Activated T-cell treated with anti-CD3 and anti-CD28 coated beads, Interleukin-2, amount 50 U/mL, for 72 hours (primary cell): ENCODE measurements at regions not wholly inside any gene's neighbourhood (a gene's known extent, or its start where the extent isn't known, plus 50 kb on each side); places are given as distances from the start of the nearest gene placed in this dataset.
"Not testable (repeated sequence)": the region's sequence is repeated elsewhere in the genome, so short reads cannot be mapped to it uniquely, and the experiment has no call there.

Experiments used
- ATAC-seq, 2 donors: fragments of 150-1000 bp; cut with Tn5 transposase; replicated peaks in 1 of 2; 2 replicates each; pipeline ENCODE4 v1.10.0; 2021; ENCODE audit warnings: moderate library complexity in 2 of 2, mild to moderate bottlenecking in 1 of 2
- DNase-seq, 2 donors: peaks; one replicate each; pipeline ENCODE4 v3.0.0; 2021 to 2022; ENCODE audit warnings: mixed read lengths in 1 of 2
- H3K27ac Mint-ChIP-seq: one replicate; pipeline ENCODE4 v1.8.0; 2022; ENCODE audit warnings: mild to moderate bottlenecking, moderate library complexity, mixed read lengths
- H3K27me3 Mint-ChIP-seq: one replicate; pipeline ENCODE4 v1.8.0; 2022; ENCODE audit warnings: low read depth, mixed read lengths
- H3K36me3 Mint-ChIP-seq, 2 donors: one replicate each; pipeline ENCODE4 v1.8.0; 2022; ENCODE audit warnings: mixed read lengths in 2 of 2, mild to moderate bottlenecking in 1 of 2; ENCODE audit not compliant: insufficient read depth in 2 of 2
- H3K4me1 Mint-ChIP-seq: one replicate; pipeline ENCODE4 v1.8.0; 2022; ENCODE audit warnings: low read depth, mixed read lengths
- H3K4me3 Mint-ChIP-seq, 2 donors: one replicate each; pipeline ENCODE4 v1.8.0; 2022; ENCODE audit warnings: mild to moderate bottlenecking in 2 of 2, mixed read lengths in 2 of 2, moderate library complexity in 2 of 2
- H3K9me3 Mint-ChIP-seq, 2 donors: one replicate each; pipeline ENCODE4 v1.8.0; 2022; ENCODE audit warnings: mixed read lengths in 2 of 2

DNA sequence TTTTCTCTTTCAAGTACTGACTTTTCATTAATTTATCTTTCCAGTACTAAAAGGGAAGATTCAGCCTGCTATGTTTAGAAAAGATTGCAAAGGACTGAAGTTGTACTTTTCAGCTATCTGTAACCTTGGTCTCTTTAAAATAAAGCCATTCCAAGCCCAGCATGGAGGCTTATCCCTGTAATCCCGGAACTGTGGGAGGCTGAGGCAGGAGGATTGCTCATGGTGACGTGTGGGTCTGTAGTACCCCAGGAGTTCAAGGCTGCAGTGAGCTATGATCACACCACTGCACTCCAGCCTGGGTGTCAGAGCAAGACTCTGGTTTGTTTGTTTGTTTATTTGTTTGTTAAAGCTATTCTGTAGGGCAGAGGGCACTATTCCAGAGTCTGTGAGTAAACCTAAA lies 50.6 kb upstream of the TMEM170B start:
- ATAC-seq (no peak), DNase-seq (no peak)
- Mint-ChIP-seq H3K4me3 (no peak overlapping the region), H3K4me1 (no peaks in the 10 kb centered on the region), H3K36me3 (no peaks in the 10 kb centered on the region), H3K9me3 (no peaks in the 10 kb centered on the region), H3K27ac (no peak overlapping the region), H3K27me3 (no peaks in the 10 kb centered on the region)

DNA sequence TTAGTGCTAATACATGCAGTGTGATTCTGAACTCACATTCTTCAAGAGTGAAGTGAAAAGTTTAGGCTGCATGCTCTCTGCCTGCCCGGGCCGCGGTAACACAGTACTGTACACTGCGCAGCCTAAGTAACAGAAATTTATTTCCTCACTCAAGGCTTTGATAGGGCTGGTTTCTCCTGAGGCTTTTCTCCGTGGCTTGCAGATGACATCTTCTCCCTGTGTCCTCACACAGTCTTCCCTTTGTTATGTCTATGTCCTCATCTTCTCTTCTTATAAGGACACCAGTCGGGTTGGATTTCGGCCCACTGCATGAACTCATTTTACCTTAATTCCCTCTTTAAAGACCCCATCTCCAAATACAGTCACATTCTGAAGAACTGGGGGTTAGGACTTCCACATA lies 51.1 kb upstream of the TMEM170B start:
- DNase-seq: no peak
- ATAC-seq: no peak

GRCh38 chr6:11486051-11486450 lies 51.5 kb upstream of the TMEM170B start:
- Mint-ChIP-seq H3K27me3 (no peaks in the 10 kb centered on the region), H3K4me3 (no peak overlapping the region), H3K9me3 (no peaks in the 10 kb centered on the region), H3K4me1 (no peaks in the 10 kb centered on the region), H3K36me3 (no peaks in the 10 kb centered on the region), H3K27ac (no peak overlapping the region)
- no peak for ATAC-seq
- DNase-seq: no peak

More for the DNA sequence above, 51.1 kb upstream of the TMEM170B start:
- Mint-ChIP-seq H3K27me3 (no peaks in the 10 kb centered on the region), H3K4me3 (no peak overlapping the region), H3K4me1 (no peaks in the 10 kb centered on the region), H3K36me3 (no peaks in the 10 kb centered on the region), H3K27ac (no peak overlapping the region), H3K9me3 (no peaks in the 10 kb centered on the region)

DNA sequence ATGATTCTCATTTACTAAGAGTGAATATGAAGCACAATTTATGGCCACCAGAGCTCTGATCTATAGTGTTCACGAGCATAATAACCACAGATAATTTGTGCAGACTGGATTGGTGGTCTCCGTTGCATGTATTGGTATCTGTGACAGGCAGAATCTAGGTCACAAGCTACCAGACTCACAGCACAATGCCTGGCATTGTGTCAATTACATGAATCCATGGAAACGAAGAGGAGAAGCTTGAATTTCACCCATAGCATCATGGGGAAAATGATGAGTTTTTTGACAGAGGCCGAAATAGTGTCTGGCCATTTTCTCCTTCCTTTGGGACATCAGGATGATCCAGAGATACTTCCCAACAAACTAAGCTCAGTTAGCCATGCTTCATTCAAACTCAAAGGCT lies 52.3 kb upstream of the TMEM170B start:
- no peaks in the 10 kb centered on the region for H3K9me3 Mint-ChIP-seq
- ATAC-seq (no peak), DNase-seq (no peak)
- no peaks in the 10 kb centered on the region for H3K4me1 Mint-ChIP-seq
- no peak overlapping the region for H3K4me3 Mint-ChIP-seq
- H3K36me3 Mint-ChIP-seq: no peaks in the 10 kb centered on the region
- no peaks in the 10 kb centered on the region for H3K27me3 Mint-ChIP-seq
- no peak overlapping the region for H3K27ac Mint-ChIP-seq

GRCh38 chr6:11484441-11484840 lies 53.1 kb upstream of the TMEM170B start:
- H3K36me3 Mint-ChIP-seq: no peaks in the 10 kb centered on the region
- no peaks in the 10 kb centered on the region for H3K4me1 Mint-ChIP-seq
- H3K9me3 Mint-ChIP-seq: no peaks in the 10 kb centered on the region
- no peak overlapping the region for H3K27ac Mint-ChIP-seq
- H3K4me3 Mint-ChIP-seq: no peak overlapping the region
- DNase-seq (no peak), ATAC-seq (no peak)
- no peaks in the 10 kb centered on the region for H3K27me3 Mint-ChIP-seq

- Mint-ChIP-seq H3K4me3 (no peak overlapping the region), H3K36me3 (no peaks in the 10 kb centered on the region), H3K4me1 (no peaks in the 10 kb centered on the region), H3K27me3 (no peaks in the 10 kb centered on the region), H3K9me3 (no peaks in the 10 kb centered on the region), H3K27ac (no peak overlapping the region)
- no peak for ATAC-seq
- no peak for DNase-seq
Observed at GRCh38 chr6:11482616-11483015, 54.9 kb upstream of the TMEM170B start.

GRCh38 chr6:11480541-11480940 lies 57.0 kb upstream of the TMEM170B start:
- no peaks in the 10 kb centered on the region for H3K4me1 Mint-ChIP-seq
- H3K27ac Mint-ChIP-seq: no peak overlapping the region
- H3K9me3 Mint-ChIP-seq: no peaks in the 10 kb centered on the region
- DNase-seq: no peak
- peaks cover 18% of the 10 kb centered on the region for H3K27me3 Mint-ChIP-seq
- no peak for ATAC-seq
- H3K36me3 Mint-ChIP-seq: no peaks in the 10 kb centered on the region
- H3K4me3 Mint-ChIP-seq: no peak overlapping the region

DNA sequence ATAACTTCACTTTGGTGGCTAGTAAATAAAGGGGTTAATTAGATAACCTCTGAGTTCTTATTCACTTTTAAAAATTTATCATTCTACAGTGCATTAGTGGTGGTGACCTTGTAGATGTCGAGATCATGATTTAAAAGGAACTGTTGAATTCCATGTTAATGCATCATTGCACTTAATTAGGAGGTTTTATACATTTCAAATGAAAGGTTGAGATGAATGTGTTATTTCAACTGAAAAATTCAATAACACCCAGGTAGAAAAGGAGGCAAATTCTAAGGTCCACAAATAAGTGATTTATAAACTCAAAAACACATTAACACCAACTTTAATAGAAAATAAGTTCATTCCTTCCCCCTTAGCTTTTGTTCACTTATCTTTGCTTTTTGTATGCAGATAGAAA lies 58.3 kb upstream of the TMEM170B start:
- no peak for DNase-seq
- Mint-ChIP-seq H3K4me3 (no peak overlapping the region), H3K4me1 (no peaks in the 10 kb centered on the region), H3K9me3 (no peaks in the 10 kb centered on the region), H3K27ac (no peak overlapping the region), H3K27me3 (peaks cover 22% of the 10 kb centered on the region), H3K36me3 (no peaks in the 10 kb centered on the region)
- no peak for ATAC-seq

DNA sequence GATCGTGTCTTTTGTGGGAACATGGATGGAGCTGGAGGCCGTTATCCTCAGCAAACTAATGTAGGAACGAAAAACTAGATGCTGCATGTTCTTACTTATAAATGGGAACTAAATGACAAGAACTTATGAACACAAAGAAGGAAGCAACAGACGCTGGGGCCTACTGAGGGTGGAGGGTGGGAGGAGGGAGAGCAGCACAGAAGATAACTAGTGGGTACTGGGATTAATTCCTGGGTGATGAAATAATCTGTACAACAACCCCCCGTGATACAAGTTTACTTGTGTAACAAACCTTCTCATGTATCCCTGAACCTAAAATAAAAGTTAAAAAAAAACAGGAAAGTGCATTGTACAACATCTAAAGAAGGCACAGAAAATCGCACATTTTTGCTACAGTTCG lies 59.0 kb upstream of the TMEM170B start:
- no peak for ATAC-seq

GRCh38 chr6:11475016-11475415 lies 62.5 kb upstream of the TMEM170B start:
- H3K27me3 Mint-ChIP-seq: peaks cover 29% of the 10 kb centered on the region
- DNase-seq (no peak), ATAC-seq (no peak)
- H3K27ac Mint-ChIP-seq: no peak overlapping the region
- H3K9me3 Mint-ChIP-seq: no peaks in the 10 kb centered on the region
- H3K4me3 Mint-ChIP-seq: no peak overlapping the region
- H3K4me1 Mint-ChIP-seq: no peaks in the 10 kb centered on the region
- H3K36me3 Mint-ChIP-seq: no peaks in the 10 kb centered on the region

More for the DNA sequence above, 59.0 kb upstream of the TMEM170B start:
- peaks cover 29% of the 10 kb centered on the region for H3K27me3 Mint-ChIP-seq
- H3K27ac Mint-ChIP-seq: no peak overlapping the region
- no peaks in the 10 kb centered on the region for H3K4me1 Mint-ChIP-seq
- no peaks in the 10 kb centered on the region for H3K9me3 Mint-ChIP-seq
- DNase-seq: no peak
- H3K36me3 Mint-ChIP-seq: no peaks in the 10 kb centered on the region
- H3K4me3 Mint-ChIP-seq: no peak overlapping the region

GRCh38 chr6:11473008-11473740 lies 64.4 kb upstream of the TMEM170B start:
- H3K27me3 Mint-ChIP-seq: peaks cover 29% of the 10 kb centered on the region
- no peak overlapping the region for H3K4me3 Mint-ChIP-seq
- DNase-seq: no peak
- H3K27ac Mint-ChIP-seq: no peak overlapping the region
- peaks cover 0 to 3% of the 10 kb centered on the region in 2 donors for H3K9me3 Mint-ChIP-seq
- H3K36me3 Mint-ChIP-seq: no peaks in the 10 kb centered on the region
- H3K4me1 Mint-ChIP-seq: peaks cover 4% of the 10 kb centered on the region
- ATAC-seq: no peak

- peaks cover 19% of the 10 kb centered on the region for H3K27me3 Mint-ChIP-seq
- H3K4me1 Mint-ChIP-seq: peaks cover 10% of the 10 kb centered on the region
- peaks cover 0 to 3% of the 10 kb centered on the region in 2 donors for H3K9me3 Mint-ChIP-seq
- no peak for ATAC-seq
- no peak for DNase-seq
- no peak overlapping the region for H3K27ac Mint-ChIP-seq
- no peaks in the 10 kb centered on the region for H3K36me3 Mint-ChIP-seq
- H3K4me3 Mint-ChIP-seq: no peak overlapping the region
Observed at GRCh38 chr6:11471261-11471660, 66.3 kb upstream of the TMEM170B start.

- Mint-ChIP-seq H3K27ac (no peak overlapping the region), H3K4me1 (peaks cover 10% of the 10 kb centered on the region), H3K36me3 (no peaks in the 10 kb centered on the region), H3K9me3 (peaks cover 0 to 3% of the 10 kb centered on the region in 2 donors), H3K4me3 (no peak overlapping the region), H3K27me3 (peaks cover 11% of the 10 kb centered on the region)
- ATAC-seq: no peak
- DNase-seq: no peak
Observed at GRCh38 chr6:11469684-11470083, 67.9 kb upstream of the TMEM170B start.

GRCh38 chr6:11468271-11468670 lies 69.3 kb upstream of the TMEM170B start:
- not testable (repeated sequence) for DNase-seq, ATAC-seq, H3K9me3 Mint-ChIP-seq, H3K36me3 Mint-ChIP-seq, H3K4me1 Mint-ChIP-seq, H3K27me3 Mint-ChIP-seq, H3K4me3 Mint-ChIP-seq, H3K27ac Mint-ChIP-seq
